Prostate gland (tissue), 2 donors: ENCODE measurements at regions not wholly inside any gene's neighbourhood (a gene's known extent, or its start where the extent isn't known, plus 50 kb on each side); places are given as distances from the start of the nearest gene placed in this dataset.

Source experiments
- DNase-seq: peaks from one replicate; pipeline ENCODE4 v3.0.0-alpha.2; 2019; ENCODE audit warnings: low spot score
- H3K27ac ChIP-seq, 2 donors: fragments of 200-600 bp; sonication (generic); 2 replicates each; pipeline ENCODE4 v1.5.1; 2017 to 2019
- H3K27me3 ChIP-seq: fragments of 200-600 bp; sonication (generic); replicated peaks from 2 replicates; pipeline ENCODE4 v1.5.1; 2019; ENCODE audit not compliant: insufficient read depth
- H3K36me3 ChIP-seq, 2 donors: fragments of 200-600 bp; sonication (generic); 1 replicate in 1 of 2; 2 replicates in 1 of 2; pipeline versions ENCODE4 v1.5.1 to v1.8.1; 2017 to 2019
- H3K4me1 ChIP-seq: fragments of 200-600 bp; sonication (generic); replicated peaks from 2 replicates; pipeline ENCODE4 v1.5.1; 2019
- H3K4me3 ChIP-seq, 2 donors: fragments of 200-600 bp; sonication (generic); 2 replicates each; pipeline ENCODE4 v1.5.1; 2017 to 2019
- H3K9me3 ChIP-seq: fragments of 200-600 bp; sonication (generic); 2 replicates; pipeline ENCODE4 v1.5.1; 2017
- CTCF ChIP-seq, 4 experiments: fragments of 200-600 bp in 2 of 4; fragments of 450-650 bp in 2 of 4; sonication (generic) in 2 of 4; IDR thresholded peaks; 1 replicate in 3 of 4; 2 replicates in 1 of 4; pipeline ENCODE4 v1.5.1; 2016 to 2019; ENCODE audit warnings: antibody characterized with exemption in 4 of 4, mild to moderate bottlenecking in 2 of 4, moderate library complexity in 2 of 4
- POLR2A ChIP-seq: fragments of 450-650 bp; IDR thresholded peaks from one replicate; pipeline ENCODE4 v1.6.1; 2016; ENCODE audit warnings: antibody characterized with exemption, mild to moderate bottlenecking
- POLR2AphosphoS5 ChIP-seq: sonication (generic); formaldehyde crosslinking; IDR thresholded peaks from one replicate; pipeline ENCODE4 v1.6.1; 2017; ENCODE audit warnings: antibody characterized with exemption
- WGBS: methylation state at CpG from one replicate; pipeline ENCODE4 v1.1.5; 2018; 5-methylcytosine and 5-hydroxymethylcytosine counted together
- intact Hi-C: fragments of 100-400 bp; cut with DNase I; formaldehyde crosslinking; loops from one replicate; pipeline ENCODE4 v1.14.2; 2022

- intact Hi-C loops, result no loop called here
- TF ChIP-seq POLR2A, result no peak
- Histone ChIP-seq H3K4me1 (no peaks in the 10 kb centered on the region), H3K27ac (no peak overlapping the region), H3K4me3 (no peak overlapping the region), H3K27me3 (no peaks in the 10 kb centered on the region), H3K9me3 (no peaks in the 10 kb centered on the region), H3K36me3 (no peaks in the 10 kb centered on the region)
- DNase-seq, result no peak
These were observed 73.3 kb downstream of the RFC3 start for GRCh38 chr13:33891196-33891742.

GRCh38 chr13:33893559-33893958 is 75.6 kb downstream of the RFC3 start:
- TF ChIP-seq POLR2A (no peak), CTCF (IDR thresholded peaks at IDR 0.05) (no peak), POLR2AphosphoS5 (no peak)
- intact Hi-C loops, result no loop called here
- Histone ChIP-seq H3K27me3 (no peaks in the 10 kb centered on the region), H3K9me3 (no peaks in the 10 kb centered on the region), H3K4me1 (no peaks in the 10 kb centered on the region), H3K27ac (no peak overlapping the region), H3K4me3 (no peak overlapping the region), H3K36me3 (no peaks in the 10 kb centered on the region)
- no peak for DNase-seq

GRCh38 chr13:33904431-33904830 is 86.5 kb downstream of the RFC3 start:
- Histone ChIP-seq H3K4me3 (no peak overlapping the region), H3K9me3 (no peaks in the 10 kb centered on the region), H3K27me3 (no peaks in the 10 kb centered on the region), H3K36me3 (no peaks in the 10 kb centered on the region), H3K4me1 (no peaks in the 10 kb centered on the region), H3K27ac (no peak overlapping the region)
- DNase-seq, result no peak
- 81% methylated on average over 8 of the region's 8 CpGs for WGBS
- intact Hi-C loops, result no loop called here
- no peak for TF ChIP-seq CTCF (IDR thresholded peaks at IDR 0.05)
- no peak for TF ChIP-seq POLR2AphosphoS5
- TF ChIP-seq POLR2A, result no peak

GRCh38 chr13:33908116-33908515 is 90.2 kb downstream of the RFC3 start:
- DNase-seq, result no peak
- Histone ChIP-seq H3K27ac (no peak overlapping the region), H3K36me3 (no peaks in the 10 kb centered on the region), H3K27me3 (no peaks in the 10 kb centered on the region), H3K9me3 (no peaks in the 10 kb centered on the region), H3K4me1 (no peaks in the 10 kb centered on the region), H3K4me3 (no peak overlapping the region)
- TF ChIP-seq POLR2A (no peak), CTCF (IDR thresholded peaks at IDR 0.05) (no peak), POLR2AphosphoS5 (no peak)
- 89% methylated on average over 1 of the region's 1 CpG for WGBS
- intact Hi-C loops, result no loop called here

GRCh38 chr13:33910255-33910654 is 92.3 kb downstream of the RFC3 start:
- DNase-seq, result no peak
- WGBS, result 67% methylated on average over 1 of the region's 1 CpG
- no peak for TF ChIP-seq CTCF (IDR thresholded peaks at IDR 0.05)
- TF ChIP-seq POLR2AphosphoS5, result no peak
- no peak for TF ChIP-seq POLR2A
- Histone ChIP-seq H3K4me1 (no peaks in the 10 kb centered on the region), H3K9me3 (no peaks in the 10 kb centered on the region), H3K4me3 (no peak overlapping the region), H3K27me3 (no peaks in the 10 kb centered on the region), H3K27ac (no peak overlapping the region), H3K36me3 (no peaks in the 10 kb centered on the region)
- intact Hi-C loops, result no loop called here
